ENCODE measurements at regions not wholly inside any gene's neighbourhood (a gene's known extent, or its start where the extent isn't known, plus 50 kb on each side); places are given as distances from the start of the nearest gene placed in this dataset.

DNA sequence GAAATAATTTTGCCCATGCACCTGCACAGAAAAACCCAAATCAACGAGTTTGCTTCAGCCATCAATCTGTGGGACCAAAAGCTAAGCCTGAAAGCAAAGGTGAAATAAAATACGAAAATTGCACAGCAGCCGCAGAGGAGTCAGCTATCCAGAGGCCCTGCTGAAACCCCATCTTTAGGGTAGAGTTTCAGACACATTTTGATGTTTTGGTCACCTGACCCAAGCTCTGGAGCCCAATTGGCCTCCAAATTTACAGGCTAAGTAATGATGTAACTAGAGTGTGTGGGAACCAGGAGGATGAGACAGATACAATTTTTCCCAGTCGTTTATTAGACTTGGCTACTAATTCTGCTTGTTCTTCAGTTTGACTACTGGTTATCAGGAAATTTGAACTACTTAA is 308.6 kb upstream of the ATP11B start:
- TF ChIP-seq, protein P1, sequence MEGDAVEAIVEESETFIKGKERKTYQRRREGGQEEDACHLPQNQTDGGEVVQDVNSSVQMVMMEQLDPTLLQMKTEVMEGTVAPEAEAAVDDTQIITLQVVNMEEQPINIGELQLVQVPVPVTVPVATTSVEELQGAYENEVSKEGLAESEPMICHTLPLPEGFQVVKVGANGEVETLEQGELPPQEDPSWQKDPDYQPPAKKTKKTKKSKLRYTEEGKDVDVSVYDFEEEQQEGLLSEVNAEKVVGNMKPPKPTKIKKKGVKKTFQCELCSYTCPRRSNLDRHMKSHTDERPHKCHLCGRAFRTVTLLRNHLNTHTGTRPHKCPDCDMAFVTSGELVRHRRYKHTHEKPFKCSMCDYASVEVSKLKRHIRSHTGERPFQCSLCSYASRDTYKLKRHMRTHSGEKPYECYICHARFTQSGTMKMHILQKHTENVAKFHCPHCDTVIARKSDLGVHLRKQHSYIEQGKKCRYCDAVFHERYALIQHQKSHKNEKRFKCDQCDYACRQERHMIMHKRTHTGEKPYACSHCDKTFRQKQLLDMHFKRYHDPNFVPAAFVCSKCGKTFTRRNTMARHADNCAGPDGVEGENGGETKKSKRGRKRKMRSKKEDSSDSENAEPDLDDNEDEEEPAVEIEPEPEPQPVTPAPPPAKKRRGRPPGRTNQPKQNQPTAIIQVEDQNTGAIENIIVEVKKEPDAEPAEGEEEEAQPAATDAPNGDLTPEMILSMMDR (conservative IDR thresholded peaks at IDR 0.05; ENCODE audit: low read depth, low read length) = no peak
- TF ChIP-seq EZH2 (IDR thresholded peaks at IDR 0.05; ENCODE audit: borderline replicate concordance, low read depth, low read length, poor library complexity, severe bottlenecking) = no peak
